ENCODE measurements at regions not wholly inside any gene's neighbourhood (a gene's known extent, or its start where the extent isn't known, plus 50 kb on each side); places are given as distances from the start of the nearest gene placed in this dataset.

GRCh38 chr6:50520326-50521266 is 192.7 kb upstream of the TFAP2D start:
- Mint-ChIP-seq H3K27me3 (ENCODE audit: unreplicated experiment) (no peaks in the 10 kb centered on the region), H3K9me3 (ENCODE audit: low read depth, unreplicated experiment) (peaks cover 3% of the 10 kb centered on the region), H3K36me3 (ENCODE audit: insufficient read depth, unreplicated experiment) (no peaks in the 10 kb centered on the region), H3K4me1 (ENCODE audit: low read depth, unreplicated experiment) (no peaks in the 10 kb centered on the region), H3K4me3 (ENCODE audit: low read depth, unreplicated experiment) (no peak overlapping the region), H3K27ac (ENCODE audit: unreplicated experiment) (no peak overlapping the region)
- intact Hi-C loops (cut with micrococcal nuclease; ENCODE audit: unreplicated experiment) = no loop called here
- CTCF ChIA-PET = no interaction called here
- TF ChIP-seq CTCF (IDR thresholded peaks at IDR 0.05; ENCODE audit: unreplicated experiment) = no peak
- DNase-seq = no peak
- BruUV-seq (replicated peaks) = no TSS peak

- Mint-ChIP-seq H3K9me3 (ENCODE audit: low read depth, unreplicated experiment) (peaks cover 2% of the 10 kb centered on the region), H3K36me3 (ENCODE audit: insufficient read depth, unreplicated experiment) (no peaks in the 10 kb centered on the region), H3K4me1 (ENCODE audit: low read depth, unreplicated experiment) (no peaks in the 10 kb centered on the region), H3K27me3 (ENCODE audit: unreplicated experiment) (no peaks in the 10 kb centered on the region), H3K27ac (ENCODE audit: unreplicated experiment) (no peak overlapping the region), H3K4me3 (ENCODE audit: low read depth, unreplicated experiment) (no peak overlapping the region)
- no TSS peak for BruUV-seq (replicated peaks)
- no peak for TF ChIP-seq CTCF (IDR thresholded peaks at IDR 0.05; ENCODE audit: unreplicated experiment)
- intact Hi-C loops (cut with micrococcal nuclease; ENCODE audit: unreplicated experiment) = no loop called here
- CTCF ChIA-PET = no interaction called here
- DNase-seq = no peak
Measured at GRCh38 chr6:50524341-50524740, 189.0 kb upstream of the TFAP2D start.

GRCh38 chr6:50527985-50528384 is 185.3 kb upstream of the TFAP2D start:
- peaks cover 2% of the 10 kb centered on the region for H3K9me3 Mint-ChIP-seq (ENCODE audit: low read depth, unreplicated experiment)
- TF ChIP-seq CTCF (IDR thresholded peaks at IDR 0.05; ENCODE audit: unreplicated experiment) = no peak
- BruUV-seq (replicated peaks) = no TSS peak
- no peaks in the 10 kb centered on the region for H3K36me3 Mint-ChIP-seq (ENCODE audit: insufficient read depth, unreplicated experiment)
- no peaks in the 10 kb centered on the region for H3K4me1 Mint-ChIP-seq (ENCODE audit: low read depth, unreplicated experiment)
- no peak for DNase-seq
- peaks cover 18% of the 10 kb centered on the region for H3K27me3 Mint-ChIP-seq (ENCODE audit: unreplicated experiment)
- no peak overlapping the region for H3K4me3 Mint-ChIP-seq (ENCODE audit: low read depth, unreplicated experiment)
- CTCF ChIA-PET = no interaction called here
- no peak overlapping the region for H3K27ac Mint-ChIP-seq (ENCODE audit: unreplicated experiment)
- intact Hi-C loops (cut with micrococcal nuclease; ENCODE audit: unreplicated experiment) = no loop called here

- BruUV-seq (replicated peaks) = no TSS peak
- CTCF ChIA-PET = interaction anchor here (0.5 kb wide), 1 partner anchor 66 kb away, joined by 5 read pairs; no protein-coding TSS in a partner anchor
- no peak for DNase-seq
Measured at GRCh38 chr6:50539447-50539846, 173.9 kb upstream of the TFAP2D start.

More at GRCh38 chr6:50539447-50539846, 173.9 kb upstream of the TFAP2D start:
- intact Hi-C loops (cut with micrococcal nuclease; ENCODE audit: unreplicated experiment) = no loop called here
- Mint-ChIP-seq H3K36me3 (ENCODE audit: insufficient read depth, unreplicated experiment) (no peaks in the 10 kb centered on the region), H3K4me1 (ENCODE audit: low read depth, unreplicated experiment) (no peaks in the 10 kb centered on the region), H3K9me3 (ENCODE audit: low read depth, unreplicated experiment) (no peaks in the 10 kb centered on the region), H3K4me3 (ENCODE audit: low read depth, unreplicated experiment) (no peak overlapping the region), H3K27ac (ENCODE audit: unreplicated experiment) (no peak overlapping the region), H3K27me3 (ENCODE audit: unreplicated experiment) (no peaks in the 10 kb centered on the region)
- no peak for TF ChIP-seq CTCF (IDR thresholded peaks at IDR 0.05; ENCODE audit: unreplicated experiment)
